Activated T-helper 1 cell treated with anti-CD3 and anti-CD28 coated beads, Interleukin-12 subunit alpha, Interleukin-12 subunit beta, Interleukin-2, Interleukin-4 antibody, amounts not matched to agents 30 ng/mL and 10 ng/mL and 1 ng/mL, durations not matched to agents 14 hours and 24 hours and 36 hours (primary cell): ENCODE measurements at regions not wholly inside any gene's neighbourhood (a gene's known extent, or its start where the extent isn't known, plus 50 kb on each side); places are given as distances from the start of the nearest gene placed in this dataset.

ENCODE experiments used
- DNase-seq: peaks from one replicate; pipeline ENCODE4 v3.0.0; 2021; ENCODE audit warnings: low spot score
- H3K27ac Mint-ChIP-seq: one replicate; pipeline ENCODE4 v1.8.0; 2021; ENCODE audit warnings: mild to moderate bottlenecking, mixed read lengths
- H3K27me3 Mint-ChIP-seq: one replicate; pipeline ENCODE4 v1.8.0; 2022; ENCODE audit warnings: mild to moderate bottlenecking, moderate library complexity, mixed read lengths; ENCODE audit not compliant: insufficient read depth
- H3K36me3 Mint-ChIP-seq: one replicate; pipeline ENCODE4 v1.8.0; 2021; ENCODE audit warnings: low read depth, mixed read lengths
- H3K4me1 Mint-ChIP-seq: one replicate; pipeline ENCODE4 v1.8.0; 2021; ENCODE audit warnings: low read depth, mixed read lengths
- H3K4me3 Mint-ChIP-seq: one replicate; pipeline ENCODE4 v1.8.0; 2021; ENCODE audit warnings: mild to moderate bottlenecking, moderate library complexity, mixed read lengths
- H3K9me3 Mint-ChIP-seq: one replicate; pipeline ENCODE4 v1.8.0; 2021; ENCODE audit warnings: mixed read lengths
- intact Hi-C: fragments of 100-400 bp; cut with micrococcal nuclease; formaldehyde crosslinking; loops from one replicate; pipeline ENCODE4 v1.15.1; 2024

GRCh38 chrX:10754445-10754844 is 134.1 kb upstream of the MID1 start:
- intact Hi-C loops = no loop called here
- Mint-ChIP-seq H3K4me3 (no peak overlapping the region), H3K9me3 (no peaks in the 10 kb centered on the region), H3K27me3 (no peaks in the 10 kb centered on the region), H3K36me3 (no peaks in the 10 kb centered on the region), H3K27ac (no peak overlapping the region), H3K4me1 (no peaks in the 10 kb centered on the region)
- no peak for DNase-seq

- intact Hi-C loops = no loop called here
- Mint-ChIP-seq H3K9me3 (no peaks in the 10 kb centered on the region), H3K27me3 (no peaks in the 10 kb centered on the region), H3K4me1 (no peaks in the 10 kb centered on the region), H3K27ac (no peak overlapping the region), H3K4me3 (no peak overlapping the region), H3K36me3 (no peaks in the 10 kb centered on the region)
- no peak for DNase-seq
These were observed 135.3 kb upstream of the MID1 start for GRCh38 chrX:10755439-10756334.

GRCh38 chrX:10756441-10756840 is 136.1 kb upstream of the MID1 start:
- Mint-ChIP-seq H3K27ac (no peak overlapping the region), H3K4me1 (no peaks in the 10 kb centered on the region), H3K27me3 (no peaks in the 10 kb centered on the region), H3K36me3 (no peaks in the 10 kb centered on the region), H3K9me3 (no peaks in the 10 kb centered on the region), H3K4me3 (no peak overlapping the region)
- DNase-seq = no peak
- intact Hi-C loops = no loop called here

- H3K9me3 Mint-ChIP-seq = no peaks in the 10 kb centered on the region
These were observed 138.9 kb upstream of the MID1 start for GRCh38 chrX:10759141-10759799.

GRCh38 chrX:10761447-10761846 is 141.1 kb upstream of the MID1 start:
- no peaks in the 10 kb centered on the region for H3K9me3 Mint-ChIP-seq
- no peaks in the 10 kb centered on the region for H3K27me3 Mint-ChIP-seq
- H3K4me1 Mint-ChIP-seq = no peaks in the 10 kb centered on the region
- no peak for DNase-seq
- H3K36me3 Mint-ChIP-seq = no peaks in the 10 kb centered on the region
- H3K4me3 Mint-ChIP-seq = no peak overlapping the region
- intact Hi-C loops = no loop called here
- H3K27ac Mint-ChIP-seq = no peak overlapping the region

More at GRCh38 chrX:10759141-10759799, 138.9 kb upstream of the MID1 start:
- DNase-seq = no peak
- Mint-ChIP-seq H3K4me3 (no peak overlapping the region), H3K27ac (no peak overlapping the region), H3K4me1 (no peaks in the 10 kb centered on the region), H3K36me3 (no peaks in the 10 kb centered on the region), H3K27me3 (no peaks in the 10 kb centered on the region)
- intact Hi-C loops = no loop called here

GRCh38 chrX:10769195-10769594 is 148.8 kb upstream of the MID1 start:
- Mint-ChIP-seq H3K36me3 (no peaks in the 10 kb centered on the region), H3K27me3 (no peaks in the 10 kb centered on the region), H3K27ac (no peak overlapping the region), H3K4me1 (no peaks in the 10 kb centered on the region), H3K9me3 (no peaks in the 10 kb centered on the region), H3K4me3 (no peak overlapping the region)
- DNase-seq = no peak
- intact Hi-C loops = loop anchor here (1.0 kb wide), 1 partner anchor 580 kb away; no protein-coding TSS in a partner anchor

GRCh38 chrX:10769696-10770619 is 149.6 kb upstream of the MID1 start:
- Mint-ChIP-seq H3K4me1 (no peaks in the 10 kb centered on the region), H3K36me3 (no peaks in the 10 kb centered on the region), H3K4me3 (no peak overlapping the region), H3K27me3 (no peaks in the 10 kb centered on the region), H3K27ac (no peak overlapping the region), H3K9me3 (no peaks in the 10 kb centered on the region)
- intact Hi-C loops = loop anchor here (1.0 kb wide), 1 partner anchor 581 kb away; no protein-coding TSS in a partner anchor
- DNase-seq = no peak

- H3K27me3 Mint-ChIP-seq = no peaks in the 10 kb centered on the region
- intact Hi-C loops = no loop called here
- H3K4me3 Mint-ChIP-seq = no peak overlapping the region
These were observed 152.9 kb upstream of the MID1 start for GRCh38 chrX:10773318-10773717.

GRCh38 chrX:10781847-10782530 is 161.6 kb upstream of the MID1 start:
- Mint-ChIP-seq H3K4me1 (no peaks in the 10 kb centered on the region), H3K27ac (no peak overlapping the region), H3K4me3 (no peak overlapping the region), H3K9me3 (no peaks in the 10 kb centered on the region), H3K27me3 (no peaks in the 10 kb centered on the region), H3K36me3 (no peaks in the 10 kb centered on the region)
- DNase-seq = no peak
- intact Hi-C loops = no loop called here

More at GRCh38 chrX:10773318-10773717, 152.9 kb upstream of the MID1 start:
- H3K4me1 Mint-ChIP-seq = no peaks in the 10 kb centered on the region
- no peak for DNase-seq
- H3K27ac Mint-ChIP-seq = no peak overlapping the region
- H3K9me3 Mint-ChIP-seq = no peaks in the 10 kb centered on the region
- H3K36me3 Mint-ChIP-seq = no peaks in the 10 kb centered on the region

- no peak for DNase-seq
- H3K27ac Mint-ChIP-seq = no peak overlapping the region
- H3K4me3 Mint-ChIP-seq = no peak overlapping the region
- no peaks in the 10 kb centered on the region for H3K36me3 Mint-ChIP-seq
- intact Hi-C loops = no loop called here
- no peaks in the 10 kb centered on the region for H3K9me3 Mint-ChIP-seq
- H3K27me3 Mint-ChIP-seq = no peaks in the 10 kb centered on the region
- H3K4me1 Mint-ChIP-seq = no peaks in the 10 kb centered on the region
These were observed 163.1 kb upstream of the MID1 start for GRCh38 chrX:10783451-10783995.

GRCh38 chrX:10787264-10787663 is 166.9 kb upstream of the MID1 start:
- intact Hi-C loops = no loop called here
- H3K27me3 Mint-ChIP-seq = no peaks in the 10 kb centered on the region
- no peak overlapping the region for H3K4me3 Mint-ChIP-seq
- H3K9me3 Mint-ChIP-seq = no peaks in the 10 kb centered on the region
- H3K27ac Mint-ChIP-seq = no peak overlapping the region
- H3K36me3 Mint-ChIP-seq = no peaks in the 10 kb centered on the region
- DNase-seq = no peak
- no peaks in the 10 kb centered on the region for H3K4me1 Mint-ChIP-seq

- H3K9me3 Mint-ChIP-seq = no peaks in the 10 kb centered on the region
- H3K27me3 Mint-ChIP-seq = no peaks in the 10 kb centered on the region
- intact Hi-C loops = no loop called here
- no peak for DNase-seq
- no peak overlapping the region for H3K27ac Mint-ChIP-seq
- H3K36me3 Mint-ChIP-seq = no peaks in the 10 kb centered on the region
- H3K4me3 Mint-ChIP-seq = no peak overlapping the region
- H3K4me1 Mint-ChIP-seq = no peaks in the 10 kb centered on the region
These were observed 173.8 kb upstream of the MID1 start for GRCh38 chrX:10794203-10794630.
